ENCODE measurements at regions not wholly inside any gene's neighbourhood (a gene's known extent, or its start where the extent isn't known, plus 50 kb on each side); places are given as distances from the start of the nearest gene placed in this dataset.

DNA sequence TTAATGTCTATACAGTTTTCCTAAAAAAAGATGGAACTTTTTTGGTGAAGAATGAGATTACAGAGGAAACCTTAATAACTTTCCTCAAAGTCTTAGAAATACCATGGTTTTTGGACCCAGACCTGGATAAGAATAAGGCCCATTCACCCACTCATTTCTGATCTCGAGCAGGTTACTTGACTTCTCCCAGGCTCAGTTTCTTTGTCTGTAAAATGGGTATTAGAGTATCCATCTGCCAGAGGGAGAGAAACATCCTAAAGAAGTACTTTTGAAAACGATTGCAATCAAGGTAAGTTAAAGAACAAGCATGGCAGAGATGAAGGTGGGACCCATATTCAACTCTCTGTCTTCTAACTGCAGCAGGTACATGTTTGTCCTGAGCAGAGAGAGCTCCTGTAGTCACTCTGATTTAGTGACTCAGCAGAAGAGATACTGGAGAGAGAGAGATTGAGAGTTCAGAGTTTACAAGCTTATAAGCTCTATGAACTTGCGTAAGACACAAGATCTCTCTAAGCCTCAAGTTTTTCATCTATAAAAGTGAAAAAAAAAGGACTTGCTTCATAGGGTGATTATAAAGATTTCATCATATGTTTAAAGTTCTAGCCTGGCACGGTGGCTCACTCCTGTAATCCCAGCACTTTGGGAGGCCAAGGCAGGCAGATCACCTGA, 379.4 kb upstream of the SGCD start:
- TF ChIP-seq HOXA7 (CRISPR knock-in tag; IDR thresholded peaks at IDR 0.05) (no peak), JUNB (IDR thresholded peaks at IDR 0.05) (no peak), RNF2 (IDR thresholded peaks at IDR 0.05; ENCODE audit: borderline replicate concordance, low read depth) (no peak), ELK1 (IDR thresholded peaks at IDR 0.05; ENCODE audit: low read depth, low read length) (no peak)
- TF ChIP-seq, protein P1, sequence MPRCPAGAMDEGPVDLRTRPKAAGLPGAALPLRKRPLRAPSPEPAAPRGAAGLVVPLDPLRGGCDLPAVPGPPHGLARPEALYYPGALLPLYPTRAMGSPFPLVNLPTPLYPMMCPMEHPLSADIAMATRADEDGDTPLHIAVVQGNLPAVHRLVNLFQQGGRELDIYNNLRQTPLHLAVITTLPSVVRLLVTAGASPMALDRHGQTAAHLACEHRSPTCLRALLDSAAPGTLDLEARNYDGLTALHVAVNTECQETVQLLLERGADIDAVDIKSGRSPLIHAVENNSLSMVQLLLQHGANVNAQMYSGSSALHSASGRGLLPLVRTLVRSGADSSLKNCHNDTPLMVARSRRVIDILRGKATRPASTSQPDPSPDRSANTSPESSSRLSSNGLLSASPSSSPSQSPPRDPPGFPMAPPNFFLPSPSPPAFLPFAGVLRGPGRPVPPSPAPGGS (IDR thresholded peaks at IDR 0.05), result no peak
- TF ChIP-seq, protein P2, sequence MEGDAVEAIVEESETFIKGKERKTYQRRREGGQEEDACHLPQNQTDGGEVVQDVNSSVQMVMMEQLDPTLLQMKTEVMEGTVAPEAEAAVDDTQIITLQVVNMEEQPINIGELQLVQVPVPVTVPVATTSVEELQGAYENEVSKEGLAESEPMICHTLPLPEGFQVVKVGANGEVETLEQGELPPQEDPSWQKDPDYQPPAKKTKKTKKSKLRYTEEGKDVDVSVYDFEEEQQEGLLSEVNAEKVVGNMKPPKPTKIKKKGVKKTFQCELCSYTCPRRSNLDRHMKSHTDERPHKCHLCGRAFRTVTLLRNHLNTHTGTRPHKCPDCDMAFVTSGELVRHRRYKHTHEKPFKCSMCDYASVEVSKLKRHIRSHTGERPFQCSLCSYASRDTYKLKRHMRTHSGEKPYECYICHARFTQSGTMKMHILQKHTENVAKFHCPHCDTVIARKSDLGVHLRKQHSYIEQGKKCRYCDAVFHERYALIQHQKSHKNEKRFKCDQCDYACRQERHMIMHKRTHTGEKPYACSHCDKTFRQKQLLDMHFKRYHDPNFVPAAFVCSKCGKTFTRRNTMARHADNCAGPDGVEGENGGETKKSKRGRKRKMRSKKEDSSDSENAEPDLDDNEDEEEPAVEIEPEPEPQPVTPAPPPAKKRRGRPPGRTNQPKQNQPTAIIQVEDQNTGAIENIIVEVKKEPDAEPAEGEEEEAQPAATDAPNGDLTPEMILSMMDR (IDR thresholded peaks at IDR 0.05), result no peak
- TF ChIP-seq, protein P3, sequence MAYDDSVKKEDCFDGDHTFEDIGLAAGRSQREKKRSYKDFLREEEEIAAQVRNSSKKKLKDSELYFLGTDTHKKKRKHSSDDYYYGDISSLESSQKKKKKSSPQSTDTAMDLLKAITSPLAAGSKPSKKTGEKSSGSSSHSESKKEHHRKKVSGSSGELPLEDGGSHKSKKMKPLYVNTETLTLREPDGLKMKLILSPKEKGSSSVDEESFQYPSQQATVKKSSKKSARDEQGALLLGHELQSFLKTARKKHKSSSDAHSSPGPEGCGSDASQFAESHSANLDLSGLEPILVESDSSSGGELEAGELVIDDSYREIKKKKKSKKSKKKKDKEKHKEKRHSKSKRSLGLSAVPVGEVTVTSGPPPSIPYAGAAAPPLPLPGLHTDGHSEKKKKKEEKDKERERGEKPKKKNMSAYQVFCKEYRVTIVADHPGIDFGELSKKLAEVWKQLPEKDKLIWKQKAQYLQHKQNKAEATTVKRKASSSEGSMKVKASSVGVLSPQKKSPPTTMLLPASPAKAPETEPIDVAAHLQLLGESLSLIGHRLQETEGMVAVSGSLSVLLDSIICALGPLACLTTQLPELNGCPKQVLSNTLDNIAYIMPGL (CRISPR knock-in tag; IDR thresholded peaks at IDR 0.05; ENCODE audit: borderline replicate concordance), result no peak

Measured in A549 (cell line).